Nucleus accumbens (tissue), 56 donors: ENCODE measurements at regions not wholly inside any gene's neighbourhood (a gene's known extent, or its start where the extent isn't known, plus 50 kb on each side); places are given as distances from the start of the nearest gene placed in this dataset.
"Not testable (repeated sequence)": the region's sequence is repeated elsewhere in the genome, so short reads cannot be mapped to it uniquely, and the experiment has no call there.

Experiments
- DNase-seq, 56 donors: peaks; one replicate each; lab custom pipeline; 2025; lab: John Stamatoyannopoulos, UW

DNA sequence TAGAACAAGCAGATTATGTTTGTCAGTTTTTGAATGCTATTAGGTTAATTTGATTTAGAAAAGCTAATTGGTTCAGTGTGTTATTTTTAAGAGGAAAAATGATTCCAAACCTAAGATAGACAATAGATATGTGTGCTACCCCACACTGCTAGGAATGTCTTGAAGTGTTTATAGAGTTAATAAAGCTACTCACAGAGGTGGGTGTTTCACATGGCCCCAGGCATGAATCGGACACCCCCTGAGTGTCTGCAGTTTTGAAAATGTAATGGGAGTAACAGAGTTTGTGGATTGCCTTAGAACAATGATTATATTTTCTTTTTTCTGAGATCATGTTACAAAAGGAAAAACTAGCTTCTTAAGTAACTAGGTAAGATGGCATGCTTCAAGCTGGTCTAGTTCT is 348.3 kb downstream of the ADCYAP1 start:
- DNase-seq = no peak

DNA sequence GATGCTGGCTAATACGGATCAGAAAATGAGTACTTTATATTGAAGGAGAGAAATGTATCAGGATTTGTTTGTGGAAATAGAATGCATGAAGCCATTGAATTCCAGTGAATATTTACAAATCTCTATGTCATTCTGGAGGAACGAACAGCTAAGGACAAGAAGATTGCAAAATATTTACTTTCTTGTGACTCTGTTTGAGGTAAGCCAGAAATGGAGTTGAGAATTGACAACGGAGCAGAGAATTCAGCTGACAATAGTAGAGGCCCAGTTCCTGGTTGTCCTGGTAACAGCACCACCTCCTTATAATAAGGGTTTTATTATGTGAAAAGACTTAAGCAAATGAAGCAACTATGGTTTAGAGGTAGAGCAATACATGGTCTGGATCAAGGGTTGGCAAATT is 349.2 kb downstream of the ADCYAP1 start:
- DNase-seq = no peak

GRCh38 chr18:1261054-1261453 is 356.4 kb downstream of the ADCYAP1 start:
- no peak for DNase-seq

DNA sequence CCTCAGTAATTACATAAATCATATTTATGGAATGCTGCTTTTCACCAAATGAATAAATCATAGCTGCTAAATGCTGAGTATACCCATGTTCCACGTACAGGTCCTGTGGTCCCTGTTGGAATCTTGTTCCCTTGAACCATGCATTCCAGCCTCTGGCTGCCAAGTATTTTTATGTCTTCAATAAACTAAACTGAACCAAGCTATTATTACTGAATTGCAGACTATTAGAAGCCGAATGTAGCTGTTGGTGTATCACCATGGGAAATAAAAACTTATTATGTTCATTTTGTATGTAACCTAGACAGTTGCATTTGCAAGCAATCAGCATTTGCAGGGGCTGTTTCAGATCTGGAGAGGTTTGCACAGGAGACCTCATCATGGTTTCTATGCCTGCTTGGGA is 362.4 kb downstream of the ADCYAP1 start:
- DNase-seq = no peak

- DNase-seq = no peak
Observed at GRCh38 chr18:1270081-1270480, 365.4 kb downstream of the ADCYAP1 start.

DNA sequence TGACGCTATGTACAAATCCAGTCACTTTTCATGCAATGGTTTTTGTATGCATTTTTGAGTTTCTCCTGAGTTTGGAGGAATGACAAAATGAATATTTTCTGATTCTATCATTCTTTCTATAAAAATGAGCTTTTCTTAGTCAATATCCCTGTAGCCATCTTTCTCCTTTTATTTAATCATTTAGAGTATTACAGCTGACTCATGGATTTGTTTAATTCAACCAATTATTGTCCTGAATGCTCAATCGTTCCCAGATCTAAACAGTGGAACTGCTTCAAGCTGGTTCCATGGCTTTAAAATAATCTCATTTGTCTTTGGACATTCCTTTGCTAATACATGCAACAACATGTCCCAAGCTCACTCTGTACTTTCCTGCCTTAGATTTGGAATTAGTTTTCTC is 368.8 kb downstream of the ADCYAP1 start:
- DNase-seq = no peak

DNA sequence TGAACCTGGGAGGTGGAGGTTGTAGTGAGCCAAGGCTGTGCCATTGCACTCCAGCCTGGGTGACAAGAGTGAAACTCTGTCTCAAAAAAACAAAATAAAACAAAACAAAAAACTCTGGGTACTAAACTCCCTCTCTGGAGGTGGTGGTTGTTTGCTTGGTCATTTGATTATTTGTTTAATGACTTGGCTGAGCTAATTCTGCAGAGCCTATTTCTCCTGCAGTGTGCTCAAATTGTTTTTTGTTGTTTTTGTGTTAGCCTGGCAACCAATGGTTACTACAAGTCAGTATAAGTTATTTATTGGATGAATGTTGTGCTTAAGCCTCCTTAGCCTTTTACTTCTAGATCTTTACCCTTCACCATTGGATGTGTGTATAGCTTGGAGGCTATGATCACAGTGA is 387.5 kb downstream of the ADCYAP1 start:
- no peak for DNase-seq

DNA sequence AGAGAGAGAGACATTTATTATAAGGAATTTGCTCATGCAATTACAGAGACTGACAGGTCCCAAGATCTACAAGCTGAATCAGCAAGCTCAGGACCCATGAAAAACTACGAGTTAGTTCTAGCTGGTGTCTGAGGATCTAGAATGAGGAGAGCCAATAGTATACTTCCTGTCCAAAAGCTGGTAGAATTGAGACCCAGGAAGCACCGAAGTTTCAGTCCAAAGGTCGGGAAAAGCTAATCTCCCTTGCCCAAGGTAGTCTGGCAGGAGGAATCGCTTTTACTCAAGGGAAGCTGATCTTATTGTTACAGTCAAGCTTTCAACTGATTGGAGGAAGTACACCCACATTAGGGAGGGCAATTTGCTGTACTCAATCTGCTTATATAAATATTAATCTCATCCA is 389.6 kb downstream of the ADCYAP1 start:
- no peak for DNase-seq

GRCh38 chr18:1296237-1296636 is 391.6 kb downstream of the ADCYAP1 start:
- DNase-seq = no peak

- DNase-seq = no peak
Observed at GRCh38 chr18:1302861-1303260, 398.2 kb downstream of the ADCYAP1 start.

GRCh38 chr18:1304392-1304992 is 399.8 kb downstream of the ADCYAP1 start:
- DNase-seq = no peak

- DNase-seq = no peak
Observed at GRCh38 chr18:1306641-1307040, 402.0 kb downstream of the ADCYAP1 start.

- no peak for DNase-seq
Observed at GRCh38 chr18:1308686-1309085, 404.0 kb downstream of the ADCYAP1 start.

DNA sequence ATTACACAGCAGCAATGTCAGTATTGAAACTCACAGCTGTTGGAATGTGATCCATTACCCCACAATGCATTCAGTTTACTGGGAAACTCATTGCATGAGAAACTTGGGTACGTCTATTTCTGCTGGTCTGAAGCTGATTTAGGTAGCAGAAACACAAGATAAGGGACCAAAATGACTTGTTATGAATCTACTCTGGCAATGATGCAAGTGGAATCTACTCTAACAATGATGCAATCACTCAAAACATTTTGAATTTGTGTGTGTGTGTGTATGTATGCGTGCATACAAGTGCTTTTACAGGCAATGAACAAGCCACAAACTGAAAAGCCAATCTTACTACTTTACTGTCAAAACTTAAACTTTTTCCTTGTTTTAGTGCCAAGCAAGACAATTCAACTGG is 406.7 kb downstream of the ADCYAP1 start:
- DNase-seq = no peak

DNA sequence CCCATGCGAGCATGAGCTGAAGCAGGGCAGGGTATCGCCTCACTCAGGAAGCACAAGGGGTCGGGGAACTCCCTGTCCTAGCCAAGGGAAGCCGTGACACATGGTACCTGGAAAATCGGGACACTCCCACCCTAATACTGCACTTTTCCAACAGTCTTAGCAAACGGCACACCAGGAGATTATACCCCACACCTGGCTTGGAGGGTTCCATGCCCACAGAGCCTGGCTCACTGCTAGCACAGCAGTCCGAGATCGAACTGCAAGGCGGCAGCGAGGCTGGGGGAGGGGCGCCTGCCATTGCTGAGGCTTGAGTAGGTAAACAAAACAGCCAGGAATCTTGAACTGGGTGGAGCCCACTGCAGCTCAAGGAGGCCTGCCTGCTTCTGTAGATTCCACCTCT is 430.7 kb downstream of the ADCYAP1 start:
- not testable (repeated sequence) for DNase-seq

- DNase-seq = no peak
Observed at GRCh38 chr18:1350931-1351450, 446.3 kb downstream of the ADCYAP1 start.

DNA sequence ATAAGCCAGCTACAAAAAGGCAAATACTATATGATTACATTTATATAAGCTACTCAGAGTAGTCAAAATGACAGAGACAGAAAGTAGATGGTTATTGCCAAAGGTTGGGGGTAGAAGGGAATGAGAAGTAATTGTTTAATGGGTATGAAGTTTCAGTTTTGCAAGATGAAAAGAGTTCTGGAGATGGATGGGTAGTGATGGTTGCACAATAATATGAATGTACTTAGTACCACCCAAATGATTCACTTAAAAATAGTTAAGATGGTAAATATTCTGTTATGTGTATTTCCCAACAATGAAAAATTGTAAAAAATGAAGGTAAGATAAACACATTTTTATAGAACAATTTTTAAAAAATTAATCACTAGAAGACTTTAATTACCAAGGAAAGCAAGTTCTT is 448.4 kb downstream of the ADCYAP1 start:
- DNase-seq = no peak

GRCh38 chr18:1357724-1358123 is 453.1 kb downstream of the ADCYAP1 start:
- DNase-seq = no peak

DNA sequence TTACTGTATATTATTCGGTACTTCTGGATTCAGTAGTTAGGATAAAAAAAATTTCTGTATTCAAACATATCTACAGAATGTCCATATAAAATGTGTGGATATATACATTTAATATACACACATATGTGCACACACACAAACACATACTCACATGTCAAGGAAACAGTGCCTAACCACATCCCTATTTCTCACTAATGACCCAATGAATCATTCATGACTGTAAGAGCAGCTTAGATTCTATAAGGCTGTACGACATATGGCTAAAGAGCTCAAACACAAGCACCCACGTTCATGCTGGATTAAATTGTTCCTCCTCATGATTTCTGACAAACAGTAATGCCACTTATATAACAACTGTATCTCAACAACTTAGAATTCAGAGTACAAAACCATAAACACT is 457.3 kb downstream of the ADCYAP1 start:
- no peak for DNase-seq

- DNase-seq = no peak
Observed at GRCh38 chr18:1370552-1370951, 465.9 kb downstream of the ADCYAP1 start.

- no peak for DNase-seq
Observed at GRCh38 chr18:1371724-1372123, 467.1 kb downstream of the ADCYAP1 start.

DNA sequence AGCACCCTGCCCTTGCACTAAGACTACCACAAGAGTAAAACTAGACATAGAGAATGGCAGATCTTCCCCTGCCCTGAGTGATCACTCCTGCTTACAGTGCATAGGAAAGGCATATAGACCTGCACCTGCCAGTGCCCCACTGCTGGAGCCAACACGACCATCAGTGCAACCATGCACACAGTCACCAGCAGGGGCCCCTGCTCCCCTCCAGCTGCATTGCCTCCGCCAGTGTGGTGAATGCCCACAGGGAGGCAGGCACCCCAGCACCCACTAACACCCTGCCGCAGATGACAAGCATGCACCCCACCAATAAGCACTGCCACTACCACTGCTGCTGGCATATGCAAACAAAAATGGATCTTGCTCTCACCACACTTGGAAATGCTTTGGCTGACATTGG is 478.8 kb downstream of the ADCYAP1 start:
- no peak for DNase-seq

DNA sequence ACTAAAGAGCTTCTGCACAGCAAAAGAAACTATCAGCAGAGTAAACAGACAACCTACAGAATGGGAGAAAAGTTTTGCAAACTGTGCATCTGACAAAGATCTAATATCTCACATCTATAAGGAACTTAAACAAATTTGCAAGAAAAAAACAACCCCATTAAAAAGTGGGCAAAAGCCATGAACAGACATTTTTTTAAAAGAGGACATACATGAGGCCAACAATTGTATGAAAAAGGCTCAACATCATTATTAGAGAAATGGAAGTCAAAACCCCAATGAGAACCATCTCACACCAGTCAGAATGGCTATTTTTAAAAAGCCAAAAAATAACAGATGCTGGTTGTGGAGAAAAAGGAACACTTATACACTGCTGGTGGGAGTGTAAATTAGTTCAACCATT is 483.8 kb downstream of the ADCYAP1 start:
- DNase-seq = not testable (repeated sequence)
